PC-9 (cell line): ENCODE measurements at regions not wholly inside any gene's neighbourhood (a gene's known extent, or its start where the extent isn't known, plus 50 kb on each side); places are given as distances from the start of the nearest gene placed in this dataset.

Experiments
- EZH2 ChIP-seq: fragments of 200-600 bp; sonication (generic); IDR thresholded peaks from 2 replicates; pipeline ENCODE4 v1.8.0; 2017; ENCODE audit warnings: antibody characterized with exemption, low read depth
- TF ChIP-seq, protein P1 (sequence below): fragments of 200-600 bp; sonication (generic); conservative IDR thresholded peaks from 2 replicates; pipeline ENCODE4 v1.6.1; 2017; ENCODE audit warnings: mixed run types, antibody characterized with exemption, mild to moderate bottlenecking, moderate library complexity

- TF ChIP-seq, protein P1, sequence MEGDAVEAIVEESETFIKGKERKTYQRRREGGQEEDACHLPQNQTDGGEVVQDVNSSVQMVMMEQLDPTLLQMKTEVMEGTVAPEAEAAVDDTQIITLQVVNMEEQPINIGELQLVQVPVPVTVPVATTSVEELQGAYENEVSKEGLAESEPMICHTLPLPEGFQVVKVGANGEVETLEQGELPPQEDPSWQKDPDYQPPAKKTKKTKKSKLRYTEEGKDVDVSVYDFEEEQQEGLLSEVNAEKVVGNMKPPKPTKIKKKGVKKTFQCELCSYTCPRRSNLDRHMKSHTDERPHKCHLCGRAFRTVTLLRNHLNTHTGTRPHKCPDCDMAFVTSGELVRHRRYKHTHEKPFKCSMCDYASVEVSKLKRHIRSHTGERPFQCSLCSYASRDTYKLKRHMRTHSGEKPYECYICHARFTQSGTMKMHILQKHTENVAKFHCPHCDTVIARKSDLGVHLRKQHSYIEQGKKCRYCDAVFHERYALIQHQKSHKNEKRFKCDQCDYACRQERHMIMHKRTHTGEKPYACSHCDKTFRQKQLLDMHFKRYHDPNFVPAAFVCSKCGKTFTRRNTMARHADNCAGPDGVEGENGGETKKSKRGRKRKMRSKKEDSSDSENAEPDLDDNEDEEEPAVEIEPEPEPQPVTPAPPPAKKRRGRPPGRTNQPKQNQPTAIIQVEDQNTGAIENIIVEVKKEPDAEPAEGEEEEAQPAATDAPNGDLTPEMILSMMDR = no peak
- no peak for TF ChIP-seq EZH2
Observed at GRCh38 chr4:62953752-62954151, 1455.5 kb downstream of the TECRL start.
